ENCODE measurements at regions not wholly inside any gene's neighbourhood (a gene's known extent, or its start where the extent isn't known, plus 50 kb on each side); places are given as distances from the start of the nearest gene placed in this dataset.

GRCh38 chr6:17214106-17214505 lies 67.1 kb upstream of the RBM24 start:
- TF ChIP-seq CTCF (optimal IDR thresholded peaks at IDR 0.05 in 1 of 3, IDR thresholded peaks at IDR 0.05 in 1 of 3, conservative IDR thresholded peaks at IDR 0.05 in 1 of 3; ENCODE audit: extremely low read depth in 1 of 3, insufficient read depth in 2 of 3, low read length in 3 of 3) (no peak), EZH2 (IDR thresholded peaks at IDR 0.05; ENCODE audit: low read length) (no peak)
